K562 (cell line): ENCODE measurements at regions not wholly inside any gene's neighbourhood (a gene's known extent, or its start where the extent isn't known, plus 50 kb on each side); places are given as distances from the start of the nearest gene placed in this dataset.

Experiments used
- ELF4 ChIP-seq: fragments of 450-650 bp; formaldehyde crosslinking; IDR thresholded peaks from 2 replicates; pipeline ENCODE4 v1.4.0; 2022; ENCODE audit warnings: missing genetic modification characterization
- NCOA1 ChIP-seq: fragments of 450-650 bp; IDR thresholded peaks from 2 replicates; pipeline ENCODE4 v1.6.1; 2016; ENCODE audit warnings: low read depth
- NR1H2 ChIP-seq: sonication (generic); formaldehyde crosslinking; IDR thresholded peaks from 2 replicates; pipeline ENCODE4 v1.4.0; 2020; ENCODE audit warnings: mild to moderate bottlenecking, missing genetic modification reagents
- SMARCC2 ChIP-seq: fragments of 450-650 bp; IDR thresholded peaks from 2 replicates; pipeline ENCODE4 v1.6.1; 2017; ENCODE audit warnings: antibody characterized with exemption, moderate library complexity, mild to moderate bottlenecking, low read depth
- ZNF695 ChIP-seq: fragments of 450-650 bp; formaldehyde crosslinking; IDR thresholded peaks from 2 replicates; pipeline ENCODE4 v1.4.0; 2020; ENCODE audit warnings: mild to moderate bottlenecking, moderate library complexity
- TF ChIP-seq, protein P1 (sequence below): sonication (generic); formaldehyde crosslinking; IDR thresholded peaks from 2 replicates; pipeline ENCODE4 v1.8.1; 2023; ENCODE audit warnings: mild to moderate bottlenecking, missing genetic modification reagents
- TF ChIP-seq, protein P2 (sequence below): sonication (generic); formaldehyde crosslinking; IDR thresholded peaks from 2 replicates; pipeline ENCODE4 v1.8.0; 2023; ENCODE audit warnings: mild to moderate bottlenecking, missing genetic modification reagents
- TF ChIP-seq, protein P3 (sequence below), 2 experiments: fragments of 450-650 bp; IDR thresholded peaks; 2 replicates each; pipeline ENCODE4 v1.6.1; 2016

DNA sequence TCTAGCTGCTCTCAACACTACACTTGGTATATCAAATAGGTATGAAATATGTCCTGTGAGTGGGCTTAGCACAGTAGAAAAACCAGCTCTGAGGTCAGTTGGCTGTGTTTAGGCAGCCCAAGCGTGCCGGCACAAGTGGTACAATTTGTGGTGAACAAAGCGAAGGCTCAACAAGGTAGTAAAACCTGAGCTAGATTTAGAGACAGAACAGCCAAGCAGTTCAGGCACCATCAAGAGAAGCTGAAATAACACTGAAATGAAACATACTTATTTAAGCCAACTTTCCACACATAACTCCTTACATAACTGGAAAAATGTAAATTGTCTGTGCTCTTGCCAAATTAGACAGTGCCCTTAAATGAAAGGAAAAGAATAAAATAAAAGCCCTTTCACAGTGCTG, 596.8 kb upstream of the FBXO33 start (continued):
- TF ChIP-seq, protein P1, sequence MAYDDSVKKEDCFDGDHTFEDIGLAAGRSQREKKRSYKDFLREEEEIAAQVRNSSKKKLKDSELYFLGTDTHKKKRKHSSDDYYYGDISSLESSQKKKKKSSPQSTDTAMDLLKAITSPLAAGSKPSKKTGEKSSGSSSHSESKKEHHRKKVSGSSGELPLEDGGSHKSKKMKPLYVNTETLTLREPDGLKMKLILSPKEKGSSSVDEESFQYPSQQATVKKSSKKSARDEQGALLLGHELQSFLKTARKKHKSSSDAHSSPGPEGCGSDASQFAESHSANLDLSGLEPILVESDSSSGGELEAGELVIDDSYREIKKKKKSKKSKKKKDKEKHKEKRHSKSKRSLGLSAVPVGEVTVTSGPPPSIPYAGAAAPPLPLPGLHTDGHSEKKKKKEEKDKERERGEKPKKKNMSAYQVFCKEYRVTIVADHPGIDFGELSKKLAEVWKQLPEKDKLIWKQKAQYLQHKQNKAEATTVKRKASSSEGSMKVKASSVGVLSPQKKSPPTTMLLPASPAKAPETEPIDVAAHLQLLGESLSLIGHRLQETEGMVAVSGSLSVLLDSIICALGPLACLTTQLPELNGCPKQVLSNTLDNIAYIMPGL: no peak
- TF ChIP-seq, protein P2, sequence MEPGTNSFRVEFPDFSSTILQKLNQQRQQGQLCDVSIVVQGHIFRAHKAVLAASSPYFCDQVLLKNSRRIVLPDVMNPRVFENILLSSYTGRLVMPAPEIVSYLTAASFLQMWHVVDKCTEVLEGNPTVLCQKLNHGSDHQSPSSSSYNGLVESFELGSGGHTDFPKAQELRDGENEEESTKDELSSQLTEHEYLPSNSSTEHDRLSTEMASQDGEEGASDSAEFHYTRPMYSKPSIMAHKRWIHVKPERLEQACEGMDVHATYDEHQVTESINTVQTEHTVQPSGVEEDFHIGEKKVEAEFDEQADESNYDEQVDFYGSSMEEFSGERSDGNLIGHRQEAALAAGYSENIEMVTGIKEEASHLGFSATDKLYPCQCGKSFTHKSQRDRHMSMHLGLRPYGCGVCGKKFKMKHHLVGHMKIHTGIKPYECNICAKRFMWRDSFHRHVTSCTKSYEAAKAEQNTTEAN (CRISPR knock-in tag): no peak
- TF ChIP-seq ZNF695 (CRISPR knock-in tag) (no peak), ELF4 (CRISPR knock-in tag) (no peak), NR1H2 (CRISPR knock-in tag) (no peak), NCOA1 (no peak), SMARCC2 (no peak)
- TF ChIP-seq, protein P3, sequence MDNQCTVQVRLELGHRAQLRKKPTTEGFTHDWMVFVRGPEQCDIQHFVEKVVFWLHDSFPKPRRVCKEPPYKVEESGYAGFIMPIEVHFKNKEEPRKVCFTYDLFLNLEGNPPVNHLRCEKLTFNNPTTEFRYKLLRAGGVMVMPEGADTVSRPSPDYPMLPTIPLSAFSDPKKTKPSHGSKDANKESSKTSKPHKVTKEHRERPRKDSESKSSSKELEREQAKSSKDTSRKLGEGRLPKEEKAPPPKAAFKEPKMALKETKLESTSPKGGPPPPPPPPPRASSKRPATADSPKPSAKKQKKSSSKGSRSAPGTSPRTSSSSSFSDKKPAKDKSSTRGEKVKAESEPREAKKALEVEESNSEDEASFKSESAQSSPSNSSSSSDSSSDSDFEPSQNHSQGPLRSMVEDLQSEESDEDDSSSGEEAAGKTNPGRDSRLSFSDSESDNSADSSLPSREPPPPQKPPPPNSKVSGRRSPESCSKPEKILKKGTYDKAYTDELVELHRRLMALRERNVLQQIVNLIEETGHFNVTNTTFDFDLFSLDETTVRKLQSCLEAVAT (IDR thresholded peaks at IDR 0.05): no peak
